OCI-LY1 (cell line): ENCODE measurements at regions not wholly inside any gene's neighbourhood (a gene's known extent, or its start where the extent isn't known, plus 50 kb on each side); places are given as distances from the start of the nearest gene placed in this dataset.

Source experiments
- H2AFZ ChIP-seq: fragments of 200-600 bp; sonication (generic), shearing (Covaris generic); 2 replicates; pipeline ENCODE4 v1.6.0; 2014; ENCODE audit warnings: antibody characterized with exemption, mild to moderate bottlenecking, low read length
- H3F3A ChIP-seq: fragments of 200-600 bp; sonication (generic), shearing (Covaris generic); 2 replicates; pipeline ENCODE4 v1.6.0; 2014; ENCODE audit warnings: mild to moderate bottlenecking, antibody characterized with exemption, low read length, moderate library complexity; ENCODE audit not compliant: insufficient read depth
- H3K27ac ChIP-seq: fragments of 200-600 bp; sonication (generic); 2 replicates; pipeline ENCODE4 v1.5.1; 2014; ENCODE audit warnings: low read length, mixed run types, mild to moderate bottlenecking, low read depth; ENCODE audit not compliant: poor library complexity, severe bottlenecking
- H3K27me3 ChIP-seq: fragments of 200-600 bp; sonication (generic); 2 replicates; pipeline ENCODE4 v1.6.0; 2014; ENCODE audit warnings: antibody characterized with exemption, mild to moderate bottlenecking, low read length, moderate library complexity; ENCODE audit not compliant: insufficient read depth
- H3K36me3 ChIP-seq: fragments of 200-600 bp; sonication (generic); 2 replicates; pipeline ENCODE4 v1.6.1; 2014; ENCODE audit warnings: mild to moderate bottlenecking, antibody characterized with exemption, low read length, moderate library complexity, mixed read lengths; ENCODE audit not compliant: insufficient read depth
- H3K4me1 ChIP-seq: fragments of 200-600 bp; sonication (generic); 2 replicates; pipeline ENCODE4 v1.5.1; 2014; ENCODE audit warnings: mild to moderate bottlenecking, low read length, moderate library complexity; ENCODE audit not compliant: insufficient read depth, severe bottlenecking
- H3K4me2 ChIP-seq: fragments of 200-600 bp; sonication (generic), shearing (Covaris generic); 2 replicates; pipeline ENCODE4 v1.6.1; 2014; ENCODE audit warnings: low read length
- H3K4me3 ChIP-seq: fragments of 200-600 bp; sonication (generic); 2 replicates; pipeline ENCODE4 v1.5.1; 2014; ENCODE audit warnings: low read length, low read depth, mild to moderate bottlenecking, mixed read lengths; ENCODE audit not compliant: poor library complexity, severe bottlenecking
- H3K79me2 ChIP-seq: fragments of 200-600 bp; shearing (Covaris generic); 2 replicates; pipeline ENCODE4 v1.6.1; 2016; ENCODE audit warnings: mixed run types, low read length, mixed read lengths; ENCODE audit not compliant: insufficient read depth
- H3K9ac ChIP-seq: fragments of 200-600 bp; sonication (generic), shearing (Covaris generic); 2 replicates; pipeline ENCODE4 v1.6.1; 2014; ENCODE audit warnings: mild to moderate bottlenecking, low read length, mixed read lengths
- H3K9me2 ChIP-seq: fragments of 200-600 bp; sonication (generic), shearing (Covaris generic); 2 replicates; pipeline ENCODE4 v1.6.1; 2014; ENCODE audit warnings: low read depth, mild to moderate bottlenecking, low read length, mixed read lengths
- H3K9me3 ChIP-seq: fragments of 200-600 bp; shearing (Covaris generic); 2 replicates; pipeline ENCODE4 v1.6.1; 2014; ENCODE audit warnings: low read length, mixed read lengths
- H4K20me1 ChIP-seq: fragments of 200-600 bp; sonication (generic), shearing (Covaris generic); 2 replicates; pipeline ENCODE4 v1.6.0; 2016; ENCODE audit warnings: mild to moderate bottlenecking, low read length; ENCODE audit not compliant: insufficient read depth
- EZH2 ChIP-seq: fragments of 200-600 bp; sonication (generic), shearing (Covaris generic); IDR thresholded peaks from 2 replicates; pipeline ENCODE4 v1.8.0; 2017; ENCODE audit warnings: borderline replicate concordance, mixed run types, mild to moderate bottlenecking, antibody characterized with exemption, low read length, moderate library complexity, mixed read lengths
- TF ChIP-seq, protein P1 (sequence below): fragments of 200-600 bp; sonication (generic), shearing (Covaris generic); IDR thresholded peaks from 2 replicates; pipeline ENCODE4 v1.5.1; 2017; ENCODE audit warnings: mild to moderate bottlenecking, antibody characterized with exemption, low read length, moderate library complexity, mixed read lengths

DNA sequence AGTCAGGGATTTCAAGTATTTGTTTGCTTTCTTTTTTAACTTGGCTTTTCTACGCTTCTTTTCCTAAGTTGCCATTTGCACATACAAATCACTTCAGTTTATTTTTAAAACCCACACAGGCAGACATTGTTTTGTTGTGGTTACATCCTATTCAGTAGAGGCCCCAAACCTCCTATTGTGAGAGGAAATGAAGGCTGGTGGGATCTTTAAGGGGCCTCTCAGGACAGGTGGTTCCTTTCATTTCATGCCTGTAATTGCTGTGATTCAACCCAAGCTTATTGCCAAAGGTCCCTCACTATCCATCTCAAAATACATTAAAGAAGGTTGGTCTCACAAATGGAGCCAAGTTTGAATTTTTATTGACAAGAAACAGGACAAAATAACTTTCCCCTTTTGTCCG is 257.1 kb downstream of the ADAMTS20 start:
- Histone ChIP-seq H3K9ac (no peak overlapping the region), H4K20me1 (no peaks in the 10 kb centered on the region), H3K79me2 (no peaks in the 10 kb centered on the region), H2AFZ (no peak overlapping the region), H3K27ac (no peak overlapping the region), H3F3A (no peaks in the 10 kb centered on the region), H3K4me1 (no peaks in the 10 kb centered on the region), H3K9me3 (no peaks in the 10 kb centered on the region), H3K27me3 (no peaks in the 10 kb centered on the region), H3K4me3 (no peak overlapping the region), H3K36me3 (no peaks in the 10 kb centered on the region), H3K4me2 (no peak overlapping the region), H3K9me2 (no peaks in the 10 kb centered on the region)
- TF ChIP-seq, protein P1, sequence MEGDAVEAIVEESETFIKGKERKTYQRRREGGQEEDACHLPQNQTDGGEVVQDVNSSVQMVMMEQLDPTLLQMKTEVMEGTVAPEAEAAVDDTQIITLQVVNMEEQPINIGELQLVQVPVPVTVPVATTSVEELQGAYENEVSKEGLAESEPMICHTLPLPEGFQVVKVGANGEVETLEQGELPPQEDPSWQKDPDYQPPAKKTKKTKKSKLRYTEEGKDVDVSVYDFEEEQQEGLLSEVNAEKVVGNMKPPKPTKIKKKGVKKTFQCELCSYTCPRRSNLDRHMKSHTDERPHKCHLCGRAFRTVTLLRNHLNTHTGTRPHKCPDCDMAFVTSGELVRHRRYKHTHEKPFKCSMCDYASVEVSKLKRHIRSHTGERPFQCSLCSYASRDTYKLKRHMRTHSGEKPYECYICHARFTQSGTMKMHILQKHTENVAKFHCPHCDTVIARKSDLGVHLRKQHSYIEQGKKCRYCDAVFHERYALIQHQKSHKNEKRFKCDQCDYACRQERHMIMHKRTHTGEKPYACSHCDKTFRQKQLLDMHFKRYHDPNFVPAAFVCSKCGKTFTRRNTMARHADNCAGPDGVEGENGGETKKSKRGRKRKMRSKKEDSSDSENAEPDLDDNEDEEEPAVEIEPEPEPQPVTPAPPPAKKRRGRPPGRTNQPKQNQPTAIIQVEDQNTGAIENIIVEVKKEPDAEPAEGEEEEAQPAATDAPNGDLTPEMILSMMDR, result no peak
- no peak for TF ChIP-seq EZH2

DNA sequence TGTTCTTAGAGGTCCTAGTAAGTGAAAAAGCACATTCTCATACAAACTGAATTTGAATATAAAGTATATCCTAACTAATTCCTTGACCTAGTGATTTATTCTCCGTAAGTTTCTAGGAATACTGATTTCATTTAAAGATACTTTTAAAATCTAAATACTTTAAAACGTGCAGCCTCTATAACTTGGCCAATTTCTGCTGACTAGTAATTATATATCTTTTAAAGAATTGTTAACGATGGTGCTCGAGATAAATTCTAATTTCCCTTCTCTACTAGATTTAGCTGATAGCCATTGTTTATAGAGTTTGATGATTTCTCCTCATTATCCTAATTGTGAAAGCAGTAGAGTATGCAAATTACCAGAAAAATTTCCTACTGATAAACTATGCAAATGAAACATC is 257.9 kb downstream of the ADAMTS20 start:
- no peaks in the 10 kb centered on the region for H3K9me2 ChIP-seq
- no peaks in the 10 kb centered on the region for H3K36me3 ChIP-seq
- no peaks in the 10 kb centered on the region for H3K4me1 ChIP-seq
- no peak overlapping the region for H2AFZ ChIP-seq
- H3F3A ChIP-seq, result no peaks in the 10 kb centered on the region
- H4K20me1 ChIP-seq, result no peaks in the 10 kb centered on the region
- TF ChIP-seq EZH2, result no peak
- TF ChIP-seq, protein P1, result no peak
- H3K79me2 ChIP-seq, result no peaks in the 10 kb centered on the region
- no peaks in the 10 kb centered on the region for H3K27me3 ChIP-seq
- H3K4me3 ChIP-seq, result no peak overlapping the region
- no peak overlapping the region for H3K4me2 ChIP-seq
- no peak overlapping the region for H3K27ac ChIP-seq
- H3K9ac ChIP-seq, result no peak overlapping the region
- no peaks in the 10 kb centered on the region for H3K9me3 ChIP-seq

DNA sequence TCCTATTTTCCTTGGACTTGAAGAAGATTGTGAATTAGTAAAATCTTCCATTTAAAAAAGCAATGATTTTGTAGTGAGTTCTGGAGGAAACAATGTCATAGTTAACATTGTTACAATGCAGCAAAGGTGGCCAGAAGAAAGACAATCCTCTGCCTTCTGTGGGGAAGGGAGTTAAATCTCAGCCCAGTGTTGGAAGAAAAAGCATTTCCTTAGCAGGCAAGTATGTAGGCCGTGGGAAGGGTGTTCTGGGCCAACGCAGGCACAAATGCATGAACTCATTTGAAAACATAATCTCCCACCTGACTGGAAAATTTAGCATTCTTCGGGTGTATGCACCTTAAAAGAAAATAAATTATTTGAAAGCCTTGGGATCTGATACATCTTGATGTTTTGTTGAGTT is 258.6 kb downstream of the ADAMTS20 start:
- no peaks in the 10 kb centered on the region for H3K36me3 ChIP-seq
- no peaks in the 10 kb centered on the region for H3K79me2 ChIP-seq
- H3K9me2 ChIP-seq, result no peaks in the 10 kb centered on the region
- H3K4me1 ChIP-seq, result no peaks in the 10 kb centered on the region
- no peaks in the 10 kb centered on the region for H3K9me3 ChIP-seq
- no peak overlapping the region for H2AFZ ChIP-seq
- H3K27ac ChIP-seq, result no peak overlapping the region
- no peaks in the 10 kb centered on the region for H4K20me1 ChIP-seq
- H3K4me2 ChIP-seq, result no peak overlapping the region
- TF ChIP-seq, protein P1, result no peak
- TF ChIP-seq EZH2, result no peak
- no peaks in the 10 kb centered on the region for H3K27me3 ChIP-seq
- no peak overlapping the region for H3K9ac ChIP-seq
- H3K4me3 ChIP-seq, result no peak overlapping the region
- H3F3A ChIP-seq, result no peaks in the 10 kb centered on the region
